ENCODE measurements at regions not wholly inside any gene's neighbourhood (a gene's known extent, or its start where the extent isn't known, plus 50 kb on each side); places are given as distances from the start of the nearest gene placed in this dataset.

- Mint-ChIP-seq H3K9me3 (ENCODE audit: low read depth) (peaks cover 39% of the 10 kb centered on the region), H3K27ac (no peak overlapping the region), H3K4me3 (ENCODE audit: low read depth) (no peak overlapping the region), H3K4me1 (ENCODE audit: low read depth) (no peaks in the 10 kb centered on the region), H3K27me3 (no peaks in the 10 kb centered on the region), H3K36me3 (ENCODE audit: insufficient read depth) (no peaks in the 10 kb centered on the region)
- no peak for TF ChIP-seq CTCF (IDR thresholded peaks at IDR 0.05; ENCODE audit: unreplicated experiment)
- DNase-seq (ENCODE audit: low spot score, unreplicated experiment), result no peak
Measured at GRCh38 chr5:91562922-91563321, 179.8 kb upstream of the ARRDC3 start.

- H3K27me3 Mint-ChIP-seq, result no peaks in the 10 kb centered on the region
Measured at GRCh38 chr5:91541696-91542095, 158.6 kb upstream of the ARRDC3 start.

GRCh38 chr5:91538179-91538578 is 155.1 kb upstream of the ARRDC3 start:
- H3K27ac Mint-ChIP-seq, result no peak overlapping the region
- DNase-seq (ENCODE audit: low spot score, unreplicated experiment), result no peak

More at GRCh38 chr5:91541696-91542095, 158.6 kb upstream of the ARRDC3 start:
- Mint-ChIP-seq H3K36me3 (ENCODE audit: insufficient read depth) (no peaks in the 10 kb centered on the region), H3K4me3 (ENCODE audit: low read depth) (no peak overlapping the region), H3K9me3 (ENCODE audit: low read depth) (peaks cover 2% of the 10 kb centered on the region), H3K27ac (no peak overlapping the region), H3K4me1 (ENCODE audit: low read depth) (no peaks in the 10 kb centered on the region)
- TF ChIP-seq CTCF (IDR thresholded peaks at IDR 0.05; ENCODE audit: unreplicated experiment), result no peak
- DNase-seq (ENCODE audit: low spot score, unreplicated experiment), result no peak

GRCh38 chr5:91535499-91535898 is 152.4 kb upstream of the ARRDC3 start:
- Mint-ChIP-seq H3K9me3 (ENCODE audit: low read depth) (no peaks in the 10 kb centered on the region), H3K27ac (no peak overlapping the region), H3K4me3 (ENCODE audit: low read depth) (no peak overlapping the region), H3K36me3 (ENCODE audit: insufficient read depth) (no peaks in the 10 kb centered on the region), H3K27me3 (no peaks in the 10 kb centered on the region), H3K4me1 (ENCODE audit: low read depth) (no peaks in the 10 kb centered on the region)
- DNase-seq (ENCODE audit: low spot score, unreplicated experiment), result no peak
- TF ChIP-seq CTCF (IDR thresholded peaks at IDR 0.05; ENCODE audit: unreplicated experiment), result no peak

More at GRCh38 chr5:91538179-91538578, 155.1 kb upstream of the ARRDC3 start:
- TF ChIP-seq CTCF (IDR thresholded peaks at IDR 0.05; ENCODE audit: unreplicated experiment), result no peak
- H3K9me3 Mint-ChIP-seq (ENCODE audit: low read depth), result no peaks in the 10 kb centered on the region
- H3K27me3 Mint-ChIP-seq, result no peaks in the 10 kb centered on the region
- H3K36me3 Mint-ChIP-seq (ENCODE audit: insufficient read depth), result no peaks in the 10 kb centered on the region
- H3K4me1 Mint-ChIP-seq (ENCODE audit: low read depth), result no peaks in the 10 kb centered on the region
- no peak overlapping the region for H3K4me3 Mint-ChIP-seq (ENCODE audit: low read depth)

GRCh38 chr5:91534332-91534731 is 151.2 kb upstream of the ARRDC3 start:
- Mint-ChIP-seq H3K4me1 (ENCODE audit: low read depth) (no peaks in the 10 kb centered on the region), H3K4me3 (ENCODE audit: low read depth) (no peak overlapping the region), H3K27ac (no peak overlapping the region)

More at GRCh38 chr5:91534332-91534731, 151.2 kb upstream of the ARRDC3 start:
- H3K27me3 Mint-ChIP-seq, result no peaks in the 10 kb centered on the region
- no peak for TF ChIP-seq CTCF (IDR thresholded peaks at IDR 0.05; ENCODE audit: unreplicated experiment)
- peaks cover under 1% of the 10 kb centered on the region for H3K9me3 Mint-ChIP-seq (ENCODE audit: low read depth)
- H3K36me3 Mint-ChIP-seq (ENCODE audit: insufficient read depth), result no peaks in the 10 kb centered on the region
- no peak for DNase-seq (ENCODE audit: low spot score, unreplicated experiment)
